Body of pancreas (tissue), 4 donors: ENCODE measurements at regions not wholly inside any gene's neighbourhood (a gene's known extent, or its start where the extent isn't known, plus 50 kb on each side); places are given as distances from the start of the nearest gene placed in this dataset.

Experiments used
- ATAC-seq: fragments of 150-250 bp; one replicate; pipeline ENCODE4 v1.9.1; 2016
- DNase-seq, 4 donors: peaks; one replicate each; pipeline ENCODE4 v3.0.0-alpha.2; 2019
- H3K27ac ChIP-seq, 4 donors: fragments of 200-600 bp; sonication (generic); 1 replicate in 3 of 4; 2 replicates in 1 of 4; pipeline versions ENCODE4 v1.5.1 to v1.6.1; 2016 to 2019; ENCODE audit warnings: mild to moderate bottlenecking in 1 of 4, mixed read lengths in 1 of 4, moderate library complexity in 1 of 4
- H3K27me3 ChIP-seq, 2 donors: fragments of 200-600 bp; sonication (generic); one replicate each; pipeline ENCODE4 v1.6.0; 2016; ENCODE audit warnings: mild to moderate bottlenecking in 1 of 2
- H3K36me3 ChIP-seq, 2 donors: fragments of 200-600 bp; sonication (generic); replicated peaks in 1 of 2; 2 replicates each; pipeline ENCODE4 v1.5.1; 2016; ENCODE audit warnings: low read depth in 2 of 2; ENCODE audit not compliant: insufficient read depth in 1 of 2
- H3K4me1 ChIP-seq: fragments of 200-600 bp; sonication (generic); one replicate; pipeline ENCODE4 v1.6.0; 2016
- H3K4me3 ChIP-seq, 2 donors: fragments of 200-600 bp; sonication (generic); 1 replicate in 1 of 2; 2 replicates in 1 of 2; pipeline ENCODE4 v1.5.1; 2016 to 2019
- H3K9me3 ChIP-seq, 3 donors: fragments of 200-600 bp; sonication (generic); 1 replicate in 2 of 3; 2 replicates in 1 of 3; pipeline ENCODE4 v1.5.1; 2016
- POLR2A ChIP-seq, 3 donors: fragments of 450-650 bp; IDR thresholded peaks; one replicate each; pipeline ENCODE4 v1.6.1; 2016; ENCODE audit warnings: antibody characterized with exemption in 3 of 3, mild to moderate bottlenecking in 2 of 3
- WGBS, 2 donors: methylation state at CpG; one replicate each; pipeline ENCODE4 v1.1.5; 2017; 5-methylcytosine and 5-hydroxymethylcytosine counted together
- intact Hi-C: fragments of 100-400 bp; cut with DNase I; formaldehyde crosslinking; loops from one replicate; pipeline ENCODE4 v1.15.1; 2023
- TF ChIP-seq, protein P1 (sequence below), 7 experiments: fragments of 450-650 bp in 4 of 7; fragments of 200-600 bp in 3 of 7; sonication (generic) in 3 of 7; IDR thresholded peaks; one replicate each; pipeline ENCODE4 v1.5.1; 2016 to 2019; ENCODE audit warnings: antibody characterized with exemption in 7 of 7

GRCh38 chr21:35421221-35421620 lies 372.1 kb upstream of the RUNX1 start:
- intact Hi-C loops: no loop called here
- DNase-seq: no peak
- no peak for ATAC-seq

DNA sequence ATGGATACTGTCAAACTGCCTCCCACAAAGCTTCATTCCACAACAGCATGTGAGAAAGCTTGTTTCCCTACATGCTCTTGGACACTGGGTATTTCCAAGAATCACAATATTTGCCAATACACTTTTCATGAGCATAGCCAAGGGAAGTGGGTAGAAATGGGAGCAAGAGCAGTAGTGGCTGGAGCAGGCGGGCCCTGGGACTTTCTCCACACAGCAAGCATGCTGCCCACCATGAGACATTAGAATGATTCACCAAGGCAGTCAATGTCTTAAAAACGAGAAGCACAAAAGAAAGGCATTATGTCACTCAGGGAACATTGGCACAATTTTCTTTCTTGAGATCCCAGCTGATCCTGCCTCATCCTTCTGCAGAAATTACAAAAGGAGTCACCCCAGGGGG lies 371.6 kb upstream of the RUNX1 start:
- WGBS, 2 donors: 69 to 72% methylated on average over 2 of the region's 2 CpGs
- no peak for TF ChIP-seq POLR2A (IDR thresholded peaks at IDR 0.05)
- TF ChIP-seq, protein P1, sequence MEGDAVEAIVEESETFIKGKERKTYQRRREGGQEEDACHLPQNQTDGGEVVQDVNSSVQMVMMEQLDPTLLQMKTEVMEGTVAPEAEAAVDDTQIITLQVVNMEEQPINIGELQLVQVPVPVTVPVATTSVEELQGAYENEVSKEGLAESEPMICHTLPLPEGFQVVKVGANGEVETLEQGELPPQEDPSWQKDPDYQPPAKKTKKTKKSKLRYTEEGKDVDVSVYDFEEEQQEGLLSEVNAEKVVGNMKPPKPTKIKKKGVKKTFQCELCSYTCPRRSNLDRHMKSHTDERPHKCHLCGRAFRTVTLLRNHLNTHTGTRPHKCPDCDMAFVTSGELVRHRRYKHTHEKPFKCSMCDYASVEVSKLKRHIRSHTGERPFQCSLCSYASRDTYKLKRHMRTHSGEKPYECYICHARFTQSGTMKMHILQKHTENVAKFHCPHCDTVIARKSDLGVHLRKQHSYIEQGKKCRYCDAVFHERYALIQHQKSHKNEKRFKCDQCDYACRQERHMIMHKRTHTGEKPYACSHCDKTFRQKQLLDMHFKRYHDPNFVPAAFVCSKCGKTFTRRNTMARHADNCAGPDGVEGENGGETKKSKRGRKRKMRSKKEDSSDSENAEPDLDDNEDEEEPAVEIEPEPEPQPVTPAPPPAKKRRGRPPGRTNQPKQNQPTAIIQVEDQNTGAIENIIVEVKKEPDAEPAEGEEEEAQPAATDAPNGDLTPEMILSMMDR (IDR thresholded peaks at IDR 0.05): no peak
- Histone ChIP-seq H3K4me3 (no peak overlapping the region), H3K36me3 (no peaks in the 10 kb centered on the region), H3K4me1 (no peaks in the 10 kb centered on the region), H3K27ac (no peak overlapping the region), H3K27me3 (no peaks in the 10 kb centered on the region), H3K9me3 (no peaks in the 10 kb centered on the region)
- DNase-seq (no peak), ATAC-seq (no peak)
- intact Hi-C loops: no loop called here

More at GRCh38 chr21:35421221-35421620, 372.1 kb upstream of the RUNX1 start:
- no peaks in the 10 kb centered on the region for H3K4me1 ChIP-seq
- H3K36me3 ChIP-seq: no peaks in the 10 kb centered on the region
- H3K27ac ChIP-seq: no peak overlapping the region
- H3K4me3 ChIP-seq: no peak overlapping the region
- H3K27me3 ChIP-seq: no peaks in the 10 kb centered on the region
- WGBS, 2 donors: 84 to 89% methylated on average over 5 of the region's 5 CpGs
- H3K9me3 ChIP-seq: no peaks in the 10 kb centered on the region
- TF ChIP-seq POLR2A (IDR thresholded peaks at IDR 0.05): no peak
- TF ChIP-seq, protein P1 (IDR thresholded peaks at IDR 0.05): no peak

- no peaks in the 10 kb centered on the region for H3K9me3 ChIP-seq
These were observed 368.7 kb upstream of the RUNX1 start for GRCh38 chr21:35417762-35418161.

DNA sequence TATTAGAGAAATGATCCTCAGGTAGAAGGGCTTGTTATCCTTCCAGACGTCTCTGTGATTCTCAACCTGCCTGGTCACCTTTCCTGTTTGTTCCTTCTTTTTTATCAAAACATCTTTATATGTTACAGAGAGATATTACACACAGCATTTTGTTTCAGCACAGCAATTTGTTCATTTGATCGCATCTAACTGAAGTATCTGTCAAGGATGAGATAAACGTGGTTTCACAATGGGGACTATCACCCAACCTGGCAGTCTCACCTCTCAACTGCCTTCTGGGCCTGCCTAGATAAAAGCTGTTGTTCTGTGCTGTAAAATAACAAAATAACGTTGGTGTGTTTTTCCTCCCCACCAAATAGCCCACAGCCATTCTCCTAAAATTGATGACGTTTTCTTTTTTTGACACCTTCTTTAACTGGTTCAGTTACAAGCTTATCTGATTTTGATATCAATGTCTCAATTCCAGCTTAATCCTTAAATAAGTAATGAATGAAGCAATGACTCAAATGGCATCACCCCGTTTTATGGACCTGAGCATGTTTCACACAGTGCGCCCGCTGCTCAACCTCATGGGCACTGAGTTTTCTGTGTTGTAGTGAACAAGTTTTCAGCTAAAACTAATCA lies 367.9 kb upstream of the RUNX1 start:
- Histone ChIP-seq H3K4me1 (no peaks in the 10 kb centered on the region), H3K9me3 (no peaks in the 10 kb centered on the region), H3K27ac (no peak overlapping the region), H3K27me3 (no peaks in the 10 kb centered on the region), H3K36me3 (no peaks in the 10 kb centered on the region), H3K4me3 (no peak overlapping the region)
- WGBS, 2 donors: 52 to 61% methylated on average over 8 of the region's 8 CpGs
- DNase-seq (no peak), ATAC-seq (no peak)
- intact Hi-C loops: no loop called here
- TF ChIP-seq POLR2A (IDR thresholded peaks at IDR 0.05): no peak
- TF ChIP-seq, protein P1 (IDR thresholded peaks at IDR 0.05): no peak

More at GRCh38 chr21:35417762-35418161, 368.7 kb upstream of the RUNX1 start:
- H3K4me3 ChIP-seq: no peak overlapping the region
- no peaks in the 10 kb centered on the region for H3K27me3 ChIP-seq
- H3K36me3 ChIP-seq: no peaks in the 10 kb centered on the region
- WGBS, 2 donors: 92 to 94% methylated on average over 5 of the region's 5 CpGs
- TF ChIP-seq POLR2A (IDR thresholded peaks at IDR 0.05): no peak
- TF ChIP-seq, protein P1 (IDR thresholded peaks at IDR 0.05): no peak
- H3K4me1 ChIP-seq: no peaks in the 10 kb centered on the region
- intact Hi-C loops: no loop called here
- no peak overlapping the region for H3K27ac ChIP-seq
- DNase-seq (no peak), ATAC-seq (no peak)

DNA sequence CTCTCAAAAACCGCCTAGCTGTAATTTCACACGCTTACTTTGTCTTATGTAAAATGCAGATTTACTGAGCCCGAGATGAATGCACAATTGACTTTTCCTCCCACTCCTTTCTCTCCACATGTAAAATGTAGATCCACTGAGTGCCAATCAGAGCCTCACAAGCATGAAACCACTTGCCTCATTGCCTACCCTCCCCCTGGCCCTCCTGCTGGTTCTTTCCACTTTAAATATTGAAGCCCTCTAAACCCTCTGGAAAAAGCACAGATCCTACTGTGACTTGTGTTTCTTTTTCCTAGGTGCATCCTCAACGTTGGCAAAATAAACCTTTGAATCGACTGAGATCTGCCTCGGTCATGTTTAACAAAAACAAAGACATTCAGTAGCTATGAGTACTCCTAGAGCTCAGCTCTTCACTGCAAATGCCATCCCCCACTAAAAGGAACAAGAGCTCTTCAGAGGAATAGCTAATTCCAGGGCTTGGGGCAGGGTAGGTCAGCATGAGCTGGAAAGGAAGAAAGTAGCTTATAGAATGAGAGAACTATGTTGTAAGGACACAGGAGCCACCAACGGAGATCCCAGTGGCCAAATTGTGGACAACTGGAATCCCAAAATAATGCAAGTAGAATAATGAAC lies 365.5 kb upstream of the RUNX1 start:
- ATAC-seq (no peak), DNase-seq (no peak)
- no peaks in the 10 kb centered on the region for H3K9me3 ChIP-seq
- TF ChIP-seq, protein P1 (IDR thresholded peaks at IDR 0.05): no peak
- TF ChIP-seq POLR2A (IDR thresholded peaks at IDR 0.05): no peak
- no peaks in the 10 kb centered on the region for H3K4me1 ChIP-seq
- 69 to 71% methylated on average over 7 of the region's 7 CpGs for WGBS, 2 donors
- H3K4me3 ChIP-seq: no peak overlapping the region
- no peaks in the 10 kb centered on the region for H3K27me3 ChIP-seq
- H3K36me3 ChIP-seq: no peaks in the 10 kb centered on the region
- intact Hi-C loops: no loop called here
- H3K27ac ChIP-seq: no peak overlapping the region
